ENCODE measurements at regions not wholly inside any gene's neighbourhood (a gene's known extent, or its start where the extent isn't known, plus 50 kb on each side); places are given as distances from the start of the nearest gene placed in this dataset.

DNA sequence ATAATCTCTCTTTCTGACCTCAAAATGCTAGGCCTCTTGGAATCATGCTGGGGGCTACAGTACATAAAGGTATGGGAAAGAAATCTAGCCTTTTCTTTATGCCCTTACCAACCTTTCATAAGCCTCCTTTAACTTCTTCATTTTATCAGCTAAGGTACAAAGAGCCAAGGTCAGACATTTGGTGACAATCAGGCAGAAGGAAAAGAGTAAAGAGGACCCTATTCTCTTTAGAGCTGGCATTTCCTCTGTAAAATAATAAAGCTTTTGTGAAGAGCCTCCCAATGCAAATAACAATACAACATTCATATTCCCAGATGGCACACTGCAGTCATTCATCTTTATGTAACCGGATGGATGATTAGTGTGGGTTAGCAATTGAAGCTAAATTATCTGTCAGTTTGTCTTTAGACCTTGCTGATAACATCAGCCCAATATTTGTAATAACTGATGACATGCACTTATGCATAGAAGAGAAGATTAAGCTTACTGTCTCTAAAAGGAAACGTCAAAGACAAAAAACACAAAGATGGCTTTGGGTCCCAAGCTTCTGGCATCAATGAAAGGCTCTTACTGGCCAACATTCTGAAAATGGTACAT is 163.1 kb downstream of the IBTK start:
- Histone ChIP-seq H3K9me1 (replicated peaks; ENCODE audit: control insufficient read depth, extremely low read depth, insufficient read depth, low read length) (no peaks in the 10 kb centered on the region), H3K4me1 (ENCODE audit: control insufficient read depth, extremely low read depth, insufficient read depth, low read length) (no peaks in the 10 kb centered on the region), H2AFZ (ENCODE audit: low read depth, low read length) (no peak overlapping the region), H3K9ac (replicated peaks; ENCODE audit: extremely low read depth, insufficient read depth, low read length) (no peak overlapping the region), H3K79me2 (ENCODE audit: control insufficient read depth, insufficient read depth, low read length) (no peaks in the 10 kb centered on the region), H3K9me3 (replicated peaks; ENCODE audit: control insufficient read depth, insufficient read depth, low read length) (no peaks in the 10 kb centered on the region), H3K27ac (ENCODE audit: insufficient read depth, low read depth, low read length) (no peak overlapping the region), H3K36me3 (ENCODE audit: control insufficient read depth in 2 of 2, extremely low read depth in 1 of 2, insufficient read depth in 2 of 2, low read length in 2 of 2) (no peaks in the 10 kb centered on the region), H3K4me2 (ENCODE audit: insufficient read depth, low read length) (no peak overlapping the region), H3K4me3 (replicated peaks in 1 of 3; ENCODE audit: insufficient read depth in 1 of 3, low read depth in 1 of 3, low read length in 3 of 3) (no peak overlapping the region), H4K20me1 (replicated peaks; ENCODE audit: control insufficient read depth, extremely low read depth, insufficient read depth, low read length) (no peaks in the 10 kb centered on the region), H3K27me3 (ENCODE audit: control insufficient read depth in 2 of 2, insufficient read depth in 2 of 2, low read length in 2 of 2) (no peaks in the 10 kb centered on the region)
- FAIRE-seq (no peak), DNase-seq (ENCODE audit: low read depth, low spot score) (no peak)
- intact Hi-C loops (cut with micrococcal nuclease) (no loop called here), dilution Hi-C loops (cut with MboI; ENCODE audit: extremely low pct_ligation_motif_present, low sequenced_read_pairs) (no loop called here)
- no TSS peak for BruUV-seq (replicated peaks)
- TF ChIP-seq JUN (IDR thresholded peaks at IDR 0.05; ENCODE audit: borderline replicate concordance, insufficient read depth, insufficient read length, low read depth) (no peak), GATA2 (IDR thresholded peaks at IDR 0.05; ENCODE audit: insufficient read depth, insufficient read length, low read depth, low read length) (no peak), EZH2 (IDR thresholded peaks at IDR 0.05; ENCODE audit: borderline replicate concordance, low read depth, low read length, severe bottlenecking) (no peak), FOS (IDR thresholded peaks at IDR 0.05; ENCODE audit: borderline replicate concordance, insufficient read depth, low read length) (no peak), POLR2AphosphoS5 (IDR thresholded peaks at IDR 0.05; ENCODE audit: insufficient read depth, low read depth, low read length) (no peak), MYC (IDR thresholded peaks at IDR 0.05; ENCODE audit: low read depth, low read length) (no peak), POLR2A (IDR thresholded peaks at IDR 0.05; ENCODE audit: low read depth, low read length) (no peak)
- TF ChIP-seq, protein P1, sequence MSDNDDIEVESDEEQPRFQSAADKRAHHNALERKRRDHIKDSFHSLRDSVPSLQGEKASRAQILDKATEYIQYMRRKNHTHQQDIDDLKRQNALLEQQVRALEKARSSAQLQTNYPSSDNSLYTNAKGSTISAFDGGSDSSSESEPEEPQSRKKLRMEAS (IDR thresholded peaks at IDR 0.05; ENCODE audit: insufficient read depth, insufficient read length), result no peak
- TF ChIP-seq, protein P2, sequence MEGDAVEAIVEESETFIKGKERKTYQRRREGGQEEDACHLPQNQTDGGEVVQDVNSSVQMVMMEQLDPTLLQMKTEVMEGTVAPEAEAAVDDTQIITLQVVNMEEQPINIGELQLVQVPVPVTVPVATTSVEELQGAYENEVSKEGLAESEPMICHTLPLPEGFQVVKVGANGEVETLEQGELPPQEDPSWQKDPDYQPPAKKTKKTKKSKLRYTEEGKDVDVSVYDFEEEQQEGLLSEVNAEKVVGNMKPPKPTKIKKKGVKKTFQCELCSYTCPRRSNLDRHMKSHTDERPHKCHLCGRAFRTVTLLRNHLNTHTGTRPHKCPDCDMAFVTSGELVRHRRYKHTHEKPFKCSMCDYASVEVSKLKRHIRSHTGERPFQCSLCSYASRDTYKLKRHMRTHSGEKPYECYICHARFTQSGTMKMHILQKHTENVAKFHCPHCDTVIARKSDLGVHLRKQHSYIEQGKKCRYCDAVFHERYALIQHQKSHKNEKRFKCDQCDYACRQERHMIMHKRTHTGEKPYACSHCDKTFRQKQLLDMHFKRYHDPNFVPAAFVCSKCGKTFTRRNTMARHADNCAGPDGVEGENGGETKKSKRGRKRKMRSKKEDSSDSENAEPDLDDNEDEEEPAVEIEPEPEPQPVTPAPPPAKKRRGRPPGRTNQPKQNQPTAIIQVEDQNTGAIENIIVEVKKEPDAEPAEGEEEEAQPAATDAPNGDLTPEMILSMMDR (IDR thresholded peaks at IDR 0.05; ENCODE audit: extremely low read depth in 1 of 2, insufficient read depth in 1 of 2, low read depth in 1 of 2, low read length in 2 of 2), result no peak
- POLR2A ChIA-PET, result no interaction called here
- CTCF ChIA-PET, result interaction anchor here (0.9 to 1.1 kb wide), 2 partner anchors 44 to 61 kb away, joined by 3 to 4 read pairs; no protein-coding TSS in a partner anchor

All from endothelial cell of umbilical vein (primary cell).